Prostate gland (tissue), 2 donors: ENCODE measurements at regions not wholly inside any gene's neighbourhood (a gene's known extent, or its start where the extent isn't known, plus 50 kb on each side); places are given as distances from the start of the nearest gene placed in this dataset.

Experiments
- DNase-seq: peaks from one replicate; pipeline ENCODE4 v3.0.0-alpha.2; 2019; ENCODE audit warnings: low spot score
- H3K27ac ChIP-seq, 2 donors: fragments of 200-600 bp; sonication (generic); 2 replicates each; pipeline ENCODE4 v1.5.1; 2017 to 2019
- H3K27me3 ChIP-seq: fragments of 200-600 bp; sonication (generic); replicated peaks from 2 replicates; pipeline ENCODE4 v1.5.1; 2019; ENCODE audit not compliant: insufficient read depth
- H3K36me3 ChIP-seq, 2 donors: fragments of 200-600 bp; sonication (generic); 1 replicate in 1 of 2; 2 replicates in 1 of 2; pipeline versions ENCODE4 v1.5.1 to v1.8.1; 2017 to 2019
- H3K4me1 ChIP-seq: fragments of 200-600 bp; sonication (generic); replicated peaks from 2 replicates; pipeline ENCODE4 v1.5.1; 2019
- H3K4me3 ChIP-seq, 2 donors: fragments of 200-600 bp; sonication (generic); 2 replicates each; pipeline ENCODE4 v1.5.1; 2017 to 2019
- H3K9me3 ChIP-seq: fragments of 200-600 bp; sonication (generic); 2 replicates; pipeline ENCODE4 v1.5.1; 2017
- POLR2A ChIP-seq: fragments of 450-650 bp; IDR thresholded peaks from one replicate; pipeline ENCODE4 v1.6.1; 2016; ENCODE audit warnings: antibody characterized with exemption, mild to moderate bottlenecking
- POLR2AphosphoS5 ChIP-seq: sonication (generic); formaldehyde crosslinking; IDR thresholded peaks from one replicate; pipeline ENCODE4 v1.6.1; 2017; ENCODE audit warnings: antibody characterized with exemption
- WGBS: methylation state at CpG from one replicate; pipeline ENCODE4 v1.1.5; 2018; 5-methylcytosine and 5-hydroxymethylcytosine counted together
- intact Hi-C: fragments of 100-400 bp; cut with DNase I; formaldehyde crosslinking; loops from one replicate; pipeline ENCODE4 v1.14.2; 2022
- TF ChIP-seq, protein P1 (sequence below), 4 experiments: fragments of 200-600 bp in 2 of 4; fragments of 450-650 bp in 2 of 4; sonication (generic) in 2 of 4; IDR thresholded peaks; 1 replicate in 3 of 4; 2 replicates in 1 of 4; pipeline ENCODE4 v1.5.1; 2016 to 2019; ENCODE audit warnings: antibody characterized with exemption in 4 of 4, mild to moderate bottlenecking in 2 of 4, moderate library complexity in 2 of 4

- TF ChIP-seq POLR2AphosphoS5 = no peak
- no peak for TF ChIP-seq POLR2A
- TF ChIP-seq, protein P1, sequence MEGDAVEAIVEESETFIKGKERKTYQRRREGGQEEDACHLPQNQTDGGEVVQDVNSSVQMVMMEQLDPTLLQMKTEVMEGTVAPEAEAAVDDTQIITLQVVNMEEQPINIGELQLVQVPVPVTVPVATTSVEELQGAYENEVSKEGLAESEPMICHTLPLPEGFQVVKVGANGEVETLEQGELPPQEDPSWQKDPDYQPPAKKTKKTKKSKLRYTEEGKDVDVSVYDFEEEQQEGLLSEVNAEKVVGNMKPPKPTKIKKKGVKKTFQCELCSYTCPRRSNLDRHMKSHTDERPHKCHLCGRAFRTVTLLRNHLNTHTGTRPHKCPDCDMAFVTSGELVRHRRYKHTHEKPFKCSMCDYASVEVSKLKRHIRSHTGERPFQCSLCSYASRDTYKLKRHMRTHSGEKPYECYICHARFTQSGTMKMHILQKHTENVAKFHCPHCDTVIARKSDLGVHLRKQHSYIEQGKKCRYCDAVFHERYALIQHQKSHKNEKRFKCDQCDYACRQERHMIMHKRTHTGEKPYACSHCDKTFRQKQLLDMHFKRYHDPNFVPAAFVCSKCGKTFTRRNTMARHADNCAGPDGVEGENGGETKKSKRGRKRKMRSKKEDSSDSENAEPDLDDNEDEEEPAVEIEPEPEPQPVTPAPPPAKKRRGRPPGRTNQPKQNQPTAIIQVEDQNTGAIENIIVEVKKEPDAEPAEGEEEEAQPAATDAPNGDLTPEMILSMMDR (IDR thresholded peaks at IDR 0.05) = no peak
- intact Hi-C loops = no loop called here
- Histone ChIP-seq H3K9me3 (no peaks in the 10 kb centered on the region), H3K4me3 (no peak overlapping the region), H3K4me1 (no peaks in the 10 kb centered on the region), H3K36me3 (no peaks in the 10 kb centered on the region), H3K27me3 (no peaks in the 10 kb centered on the region), H3K27ac (no peak overlapping the region)
- DNase-seq = no peak
- WGBS = 76% methylated on average over 3 of the region's 3 CpGs
Measured at GRCh38 chr10:57962839-57963238, 304.9 kb downstream of the IPMK start.

GRCh38 chr10:57961487-57961886, 306.2 kb downstream of the IPMK start:
- H3K27ac ChIP-seq = no peak overlapping the region
- WGBS = 13% methylated on average over 2 of the region's 2 CpGs
- intact Hi-C loops = no loop called here

GRCh38 chr10:57960406-57960805, 307.3 kb downstream of the IPMK start:
- intact Hi-C loops = no loop called here
- TF ChIP-seq POLR2AphosphoS5 (no peak), POLR2A (no peak)
- TF ChIP-seq, protein P1 (IDR thresholded peaks at IDR 0.05) = no peak
- H3K27me3 ChIP-seq = no peaks in the 10 kb centered on the region
- H3K4me3 ChIP-seq = no peak overlapping the region
- no peaks in the 10 kb centered on the region for H3K36me3 ChIP-seq
- H3K4me1 ChIP-seq = no peaks in the 10 kb centered on the region
- WGBS = 50% methylated on average over 3 of the region's 3 CpGs
- H3K9me3 ChIP-seq = no peaks in the 10 kb centered on the region
- no peak for DNase-seq
- no peak overlapping the region for H3K27ac ChIP-seq

More at GRCh38 chr10:57961487-57961886, 306.2 kb downstream of the IPMK start:
- Histone ChIP-seq H3K4me3 (no peak overlapping the region), H3K27me3 (no peaks in the 10 kb centered on the region), H3K9me3 (no peaks in the 10 kb centered on the region), H3K36me3 (no peaks in the 10 kb centered on the region), H3K4me1 (no peaks in the 10 kb centered on the region)
- DNase-seq = no peak
- TF ChIP-seq, protein P1 (IDR thresholded peaks at IDR 0.05) = no peak
- TF ChIP-seq POLR2A = no peak
- no peak for TF ChIP-seq POLR2AphosphoS5

- Histone ChIP-seq H3K4me3 (no peak overlapping the region), H3K27ac (no peak overlapping the region), H3K27me3 (no peaks in the 10 kb centered on the region), H3K9me3 (no peaks in the 10 kb centered on the region), H3K4me1 (no peaks in the 10 kb centered on the region), H3K36me3 (no peaks in the 10 kb centered on the region)
- no peak for DNase-seq
- 31% methylated on average over 1 of the region's 1 CpG for WGBS
- intact Hi-C loops = no loop called here
- TF ChIP-seq, protein P1 (IDR thresholded peaks at IDR 0.05) = no peak
- TF ChIP-seq POLR2AphosphoS5 (no peak), POLR2A (no peak)
Measured at GRCh38 chr10:57959318-57960006, 308.2 kb downstream of the IPMK start.

GRCh38 chr10:57955076-57955475, 312.6 kb downstream of the IPMK start:
- WGBS = 86% methylated on average over 2 of the region's 2 CpGs

More at GRCh38 chr10:57955076-57955475, 312.6 kb downstream of the IPMK start:
- Histone ChIP-seq H3K4me3 (no peak overlapping the region), H3K27ac (no peak overlapping the region), H3K36me3 (no peaks in the 10 kb centered on the region), H3K27me3 (peaks cover 2% of the 10 kb centered on the region), H3K4me1 (no peaks in the 10 kb centered on the region), H3K9me3 (no peaks in the 10 kb centered on the region)
- intact Hi-C loops = no loop called here
- TF ChIP-seq POLR2A = no peak
- TF ChIP-seq, protein P1 (IDR thresholded peaks at IDR 0.05) = no peak
- no peak for TF ChIP-seq POLR2AphosphoS5
- DNase-seq = no peak
